ENCODE measurements at regions not wholly inside any gene's neighbourhood (a gene's known extent, or its start where the extent isn't known, plus 50 kb on each side); places are given as distances from the start of the nearest gene placed in this dataset.

DNA sequence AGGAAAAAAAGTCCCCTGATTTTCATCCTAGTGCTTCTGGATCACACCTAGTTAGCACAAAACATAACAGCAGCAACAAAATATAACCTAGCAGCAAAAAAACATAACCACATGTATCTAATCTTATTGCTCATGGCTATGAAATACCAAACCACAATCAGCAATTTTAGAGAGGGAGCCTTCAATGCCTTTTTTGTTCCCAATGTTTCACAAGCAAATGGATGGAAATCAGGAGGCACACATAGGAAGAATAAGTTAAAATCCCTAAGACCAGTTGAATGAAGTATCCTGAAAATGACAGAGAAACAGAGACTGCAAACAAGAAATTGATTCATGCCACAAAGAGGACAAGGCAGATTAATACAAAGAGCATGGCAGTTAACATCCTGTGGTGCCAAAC is 361.6 kb downstream of the GPM6A start:
- DNase-seq, result no peak

DNA sequence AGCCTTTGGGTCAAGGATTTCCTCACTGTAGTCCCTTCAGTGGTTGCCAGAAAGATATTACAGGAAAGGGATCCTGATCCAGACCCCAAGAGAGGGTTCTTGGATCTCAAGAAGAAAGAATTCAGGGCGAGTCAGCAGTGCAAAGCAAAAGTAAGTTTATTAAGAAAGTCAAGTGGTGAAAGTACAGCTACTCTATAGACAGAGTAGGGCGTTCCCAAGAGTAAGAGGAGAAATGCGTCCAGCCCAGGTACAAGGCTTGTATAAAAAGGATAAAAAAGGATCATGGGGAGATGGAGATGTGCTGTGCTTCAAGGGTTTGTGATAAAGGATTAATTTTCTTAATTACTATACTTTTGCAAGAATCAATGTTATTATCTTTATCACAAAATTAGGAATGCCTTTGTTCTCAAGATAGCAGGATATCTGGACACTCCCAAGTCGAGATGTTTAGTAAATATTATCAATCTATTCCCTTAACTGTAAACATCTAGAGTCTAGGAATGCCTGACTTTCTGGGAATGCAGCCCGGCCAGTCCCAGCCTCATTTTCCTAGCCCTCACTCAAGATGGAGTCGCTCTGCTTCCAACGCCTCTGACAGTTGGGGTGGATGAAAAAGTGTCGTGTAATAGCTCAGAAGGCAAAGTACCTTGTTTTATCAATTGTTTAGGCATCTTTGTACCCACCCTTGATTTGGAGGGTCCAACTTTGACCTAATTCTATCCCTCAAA is 360.7 kb downstream of the GPM6A start:
- no peak for DNase-seq

DNA sequence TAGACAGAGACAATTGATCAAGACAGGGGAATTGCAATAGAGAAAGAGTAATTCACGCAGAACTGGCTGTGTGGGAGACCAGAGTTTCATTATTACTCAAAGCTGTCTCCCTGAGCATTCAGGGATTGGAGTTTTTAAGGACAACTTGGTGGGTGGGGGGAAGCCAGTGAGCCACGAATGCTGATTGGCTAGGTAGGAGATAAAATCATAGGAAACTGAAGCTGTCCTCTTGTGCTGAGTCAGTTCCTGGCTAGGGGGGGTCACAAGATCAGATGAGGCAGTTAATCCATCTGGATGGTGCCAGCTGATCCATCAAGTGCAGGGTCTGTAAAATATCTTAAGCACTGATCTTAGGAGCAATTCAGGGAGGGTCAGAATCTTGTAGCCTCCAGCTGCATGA is 358.6 kb downstream of the GPM6A start:
- DNase-seq, result no peak

DNA sequence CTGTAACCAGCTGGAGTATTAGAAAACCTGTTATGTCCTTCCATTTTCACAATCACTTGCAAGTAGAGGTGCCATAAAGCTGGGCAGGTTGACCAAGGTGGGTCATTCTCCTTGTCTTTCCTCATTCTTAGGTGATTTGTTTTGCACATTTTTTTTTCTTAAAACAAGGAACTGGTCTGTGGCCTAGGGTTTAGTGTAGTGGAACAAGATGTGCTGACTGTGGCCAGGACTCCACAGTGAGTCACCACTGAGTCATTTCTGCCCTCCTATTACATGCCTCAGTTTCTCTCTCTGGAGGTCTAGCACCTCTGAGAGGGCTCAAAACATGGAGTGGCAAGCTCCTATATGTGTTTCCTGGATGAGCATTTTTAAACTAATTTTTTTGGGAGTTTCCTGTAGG is 355.9 kb downstream of the GPM6A start:
- no peak for DNase-seq

DNA sequence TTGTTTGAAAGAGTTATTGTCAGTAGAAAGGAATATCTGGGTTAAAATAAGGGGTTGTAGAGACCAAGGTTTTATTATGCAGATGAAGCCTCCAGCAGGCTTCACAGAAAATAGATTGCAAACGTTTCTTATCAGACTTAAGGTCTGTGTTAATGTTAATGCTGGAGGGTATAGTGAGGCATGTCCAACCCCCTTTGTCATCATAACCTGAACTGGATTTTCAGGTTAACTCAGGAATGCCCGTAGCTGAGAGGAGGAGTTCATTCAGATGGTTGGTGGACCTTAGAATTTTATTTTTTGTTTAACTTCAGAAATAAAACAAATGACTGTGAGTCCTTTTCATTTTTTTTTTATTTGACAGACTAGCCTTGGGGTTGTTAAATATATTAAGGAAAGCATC is 354.1 kb downstream of the GPM6A start:
- no peak for DNase-seq

DNA sequence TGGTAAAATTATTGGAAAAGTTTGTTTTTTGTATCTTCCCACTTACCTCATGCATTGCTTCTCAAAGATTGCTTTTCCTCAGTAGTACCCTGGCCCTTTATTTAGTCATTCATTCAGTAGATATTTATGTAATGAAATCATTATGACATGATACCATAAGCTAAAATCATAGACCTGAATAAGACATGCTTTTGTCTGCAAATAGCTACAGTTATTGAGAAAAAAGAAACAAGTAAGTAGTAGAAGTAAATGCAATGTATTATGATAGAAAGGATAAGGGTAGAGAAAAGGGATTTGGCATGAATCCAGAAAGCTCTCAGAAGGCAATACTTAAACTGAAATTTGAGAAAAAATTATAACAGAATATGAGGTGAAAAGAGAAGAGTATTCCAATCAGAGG is 352.5 kb downstream of the GPM6A start:
- DNase-seq, result no peak

DNA sequence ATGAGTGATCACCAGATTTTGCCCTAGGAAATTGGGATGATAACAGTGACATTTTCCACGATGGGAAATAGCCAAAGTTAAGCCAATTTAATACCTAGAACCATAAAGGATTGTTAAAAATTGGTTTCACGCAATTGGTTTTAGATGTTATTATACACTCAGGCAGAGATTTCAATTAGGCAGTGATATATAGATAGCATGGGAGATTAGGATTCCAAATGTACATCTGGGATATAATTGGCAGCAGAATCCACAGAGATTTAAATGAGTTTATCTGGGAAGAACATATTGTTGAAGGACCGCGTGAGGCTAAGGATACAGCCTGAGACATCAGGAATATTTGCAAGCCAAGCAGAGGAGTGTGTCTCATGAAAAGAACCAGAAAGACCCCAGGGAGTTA is 351.6 kb downstream of the GPM6A start:
- no peak for DNase-seq

DNA sequence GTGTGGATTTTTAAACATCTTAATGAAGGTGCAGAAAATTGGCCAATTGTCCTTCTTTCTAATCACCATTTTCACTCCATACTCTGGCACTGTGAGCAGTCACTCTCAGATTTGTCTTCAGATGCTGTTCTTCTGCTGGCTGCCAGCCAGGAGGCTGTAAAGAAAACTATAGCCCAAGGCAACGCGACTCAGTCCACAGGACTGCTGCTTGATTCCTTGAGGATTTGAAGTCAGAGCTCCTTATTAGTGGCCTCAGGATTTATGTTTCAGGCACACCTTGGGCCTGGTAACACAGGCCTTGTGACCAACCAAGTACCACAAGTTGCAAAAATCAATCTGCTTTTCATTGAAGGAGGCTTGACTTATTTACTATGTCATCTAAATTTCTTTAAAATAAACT is 342.6 kb downstream of the GPM6A start:
- no peak for DNase-seq

DNA sequence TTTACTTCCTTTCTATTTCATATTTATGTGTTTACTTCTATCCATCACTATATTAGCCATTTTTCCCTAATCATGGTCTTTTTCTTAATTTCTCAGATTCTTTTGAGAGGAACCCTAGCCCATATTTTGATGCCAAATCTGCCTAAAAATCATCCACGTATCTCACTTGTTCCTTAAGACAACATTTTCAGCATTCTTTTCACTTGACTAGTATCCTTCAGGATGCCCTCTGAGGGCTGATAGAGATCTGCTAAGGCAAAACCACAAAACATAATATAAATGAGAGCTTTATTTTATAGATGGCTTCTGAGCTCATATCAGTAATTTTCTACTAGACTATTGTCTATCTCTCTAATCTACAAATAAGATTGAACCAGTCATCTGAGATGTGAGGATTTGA is 341.9 kb downstream of the GPM6A start:
- DNase-seq, result no peak

DNA sequence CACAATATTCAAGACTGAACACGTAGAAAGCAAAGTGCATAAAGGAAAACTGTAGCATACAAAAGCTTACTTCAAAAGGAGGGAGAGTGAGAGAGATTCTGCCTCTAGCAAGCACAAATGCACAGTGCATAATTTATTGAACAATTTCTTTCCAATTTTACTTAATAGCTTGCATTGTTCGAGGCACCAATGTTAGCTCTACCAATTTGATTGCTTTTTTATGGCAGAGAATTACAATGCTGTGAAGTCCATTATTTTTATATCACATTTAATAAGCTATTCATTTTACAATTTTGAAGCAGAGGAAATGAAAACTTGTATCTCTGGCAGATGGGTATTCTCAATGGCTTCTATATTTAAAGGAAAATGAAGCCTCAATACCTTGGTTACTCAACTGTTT is 331.7 kb downstream of the GPM6A start:
- DNase-seq, result no peak

DNA sequence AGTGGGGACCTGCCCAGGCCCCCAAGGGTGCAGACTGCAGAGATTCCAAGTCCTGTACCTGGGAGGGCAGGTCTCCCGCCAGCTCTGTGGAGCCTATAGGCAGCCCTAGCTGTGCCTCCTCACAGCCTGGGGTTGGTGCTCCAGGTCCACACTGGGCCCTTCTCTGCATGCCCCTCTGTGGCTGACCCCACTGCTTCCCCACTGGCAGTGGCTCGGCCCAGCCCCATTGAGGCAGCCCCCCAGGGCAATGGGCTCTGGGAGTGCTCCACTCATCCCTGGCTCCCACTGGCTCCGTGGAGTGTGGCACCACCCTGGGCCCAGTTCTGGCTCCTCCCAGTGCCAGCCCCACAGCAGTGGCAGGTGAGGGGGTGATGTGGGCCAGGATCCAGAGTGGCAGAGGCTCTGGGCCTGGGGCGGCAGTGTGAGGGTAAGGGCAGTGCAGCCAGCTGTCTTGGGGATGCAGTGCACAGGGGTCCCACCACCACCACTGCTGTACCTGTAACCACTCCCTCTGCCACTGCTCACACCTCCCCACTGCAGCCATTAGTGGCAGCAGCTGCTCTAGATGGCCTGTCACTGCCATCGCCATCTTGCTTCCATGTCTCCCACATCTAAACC is 312.2 kb downstream of the GPM6A start:
- DNase-seq, result no peak

DNA sequence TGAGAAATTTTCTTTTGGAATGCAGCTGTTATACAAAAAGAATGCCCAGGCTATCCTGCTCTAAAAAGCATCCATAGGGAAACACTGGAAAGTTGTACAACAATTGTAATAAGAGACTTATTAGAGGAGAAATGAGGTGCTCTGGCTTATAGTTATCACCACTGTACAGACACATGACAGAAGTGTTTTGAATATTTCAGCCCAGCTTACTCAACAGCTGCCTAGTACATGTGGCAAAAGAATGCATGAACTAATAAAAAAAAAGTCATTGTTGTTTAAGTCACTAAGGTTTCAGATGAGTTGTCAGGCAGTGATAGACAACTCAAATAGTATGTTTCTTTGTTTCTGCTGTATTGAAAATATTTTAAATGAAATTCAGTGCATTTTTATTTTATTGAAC is 307.7 kb downstream of the GPM6A start:
- no peak for DNase-seq

DNA sequence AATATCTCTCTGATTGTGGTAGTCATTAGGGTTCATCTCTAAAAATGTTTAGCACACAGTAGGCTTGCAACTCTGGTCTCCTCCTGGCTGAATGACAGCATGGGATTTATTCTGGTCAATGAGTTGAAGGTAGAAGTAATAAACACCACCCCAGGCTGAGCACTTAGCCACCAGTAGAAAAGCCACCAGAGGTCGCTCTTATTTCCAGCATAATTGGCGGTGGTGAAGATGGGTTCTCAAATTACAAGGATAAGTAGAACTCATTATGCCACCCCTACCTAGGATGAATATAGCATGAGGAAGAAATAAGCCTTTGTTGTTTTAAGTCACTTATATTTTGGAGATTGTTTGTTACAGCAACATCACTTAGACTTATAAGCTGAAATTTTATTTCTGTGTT is 302.7 kb downstream of the GPM6A start:
- peak; percentile 16 to 61 for DNase-seq

DNA sequence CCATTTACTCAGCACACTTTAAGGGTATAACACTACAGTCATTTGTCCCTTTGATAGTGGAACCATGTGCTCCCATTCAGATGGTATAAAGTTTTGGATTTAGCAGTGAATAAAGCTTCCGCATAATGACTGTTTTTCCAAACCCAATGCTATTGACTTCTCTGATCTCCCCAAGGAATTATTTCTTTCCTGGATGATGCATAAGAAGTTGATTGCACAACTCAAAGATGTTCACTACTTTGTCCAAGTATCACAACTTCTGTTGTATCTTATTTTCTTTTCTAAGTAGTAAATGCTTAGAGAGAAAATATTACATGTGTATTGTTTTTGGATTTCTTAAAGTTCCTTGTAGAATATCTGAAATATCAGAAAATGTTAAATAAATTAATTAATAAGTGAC is 300.2 kb downstream of the GPM6A start:
- DNase-seq, result no peak

DNA sequence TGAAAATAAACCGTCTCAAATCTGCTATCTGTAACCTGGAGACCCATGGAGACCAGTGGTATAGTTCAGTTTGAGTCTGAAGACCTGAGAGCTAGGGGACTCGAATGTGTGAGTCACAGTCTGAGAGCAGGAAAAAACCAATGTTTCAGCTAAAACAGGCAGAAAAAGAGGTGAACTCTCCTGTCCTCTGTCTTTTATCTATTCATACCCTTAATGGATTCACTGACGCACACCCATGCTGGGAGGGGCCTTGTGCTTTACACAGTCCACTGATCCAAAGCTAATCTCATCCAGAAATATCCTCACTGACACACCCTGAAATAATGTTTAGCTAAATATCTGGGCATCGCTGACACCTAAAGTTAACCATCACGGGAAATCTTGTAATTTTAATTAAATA is 297.9 kb downstream of the GPM6A start:
- DNase-seq, result no peak

DNA sequence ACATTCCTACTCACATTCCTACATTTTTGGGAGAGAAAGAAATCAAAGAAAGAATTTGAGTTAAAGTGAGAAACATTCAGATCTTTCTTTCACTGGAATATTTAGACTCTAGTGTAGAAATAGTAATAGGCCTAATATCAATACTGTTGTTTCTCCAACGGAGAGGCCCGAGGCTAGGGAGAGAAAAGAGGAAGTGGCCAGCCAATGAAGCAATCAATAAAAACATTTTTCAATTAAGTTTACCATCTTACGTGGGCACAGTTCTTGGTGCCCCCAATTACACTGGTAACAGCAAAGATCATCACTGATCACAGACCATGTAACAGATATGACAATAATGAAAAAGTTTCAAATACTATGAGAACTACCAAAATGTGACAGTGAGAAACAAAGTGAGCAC is 281.4 kb downstream of the GPM6A start:
- no peak for DNase-seq

DNA sequence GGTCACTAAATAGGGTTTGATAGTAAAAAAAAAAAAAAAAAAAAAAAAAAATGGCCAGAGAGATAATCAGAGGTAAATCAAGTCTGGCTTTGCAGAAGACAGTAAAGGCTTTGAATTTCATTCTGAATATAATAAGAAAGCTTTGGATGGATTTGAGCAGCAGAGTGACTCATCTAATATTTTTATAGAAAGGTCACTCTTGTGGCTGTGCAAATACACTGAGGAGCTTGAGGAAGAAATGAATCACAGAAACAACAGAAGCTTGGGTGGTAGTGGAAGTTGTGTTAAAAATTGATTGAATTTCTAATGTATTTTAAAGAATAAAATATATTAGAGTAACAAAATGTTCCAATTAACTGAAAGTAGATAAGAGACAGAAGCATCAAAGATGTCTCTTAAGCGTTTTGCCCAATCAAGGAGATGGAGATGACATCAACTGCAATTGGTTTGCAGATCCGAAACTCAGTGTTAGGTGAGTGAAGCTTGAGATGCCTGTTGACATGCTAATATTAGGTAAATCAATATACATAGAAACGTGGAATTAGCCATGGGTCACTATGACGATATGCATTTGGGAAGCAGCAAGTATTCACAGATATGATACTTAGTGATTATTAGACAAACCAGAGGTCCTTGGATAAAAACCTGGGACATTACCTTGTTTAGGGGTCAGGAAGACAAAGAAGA is 280.5 kb downstream of the GPM6A start:
- DNase-seq, result no peak

DNA sequence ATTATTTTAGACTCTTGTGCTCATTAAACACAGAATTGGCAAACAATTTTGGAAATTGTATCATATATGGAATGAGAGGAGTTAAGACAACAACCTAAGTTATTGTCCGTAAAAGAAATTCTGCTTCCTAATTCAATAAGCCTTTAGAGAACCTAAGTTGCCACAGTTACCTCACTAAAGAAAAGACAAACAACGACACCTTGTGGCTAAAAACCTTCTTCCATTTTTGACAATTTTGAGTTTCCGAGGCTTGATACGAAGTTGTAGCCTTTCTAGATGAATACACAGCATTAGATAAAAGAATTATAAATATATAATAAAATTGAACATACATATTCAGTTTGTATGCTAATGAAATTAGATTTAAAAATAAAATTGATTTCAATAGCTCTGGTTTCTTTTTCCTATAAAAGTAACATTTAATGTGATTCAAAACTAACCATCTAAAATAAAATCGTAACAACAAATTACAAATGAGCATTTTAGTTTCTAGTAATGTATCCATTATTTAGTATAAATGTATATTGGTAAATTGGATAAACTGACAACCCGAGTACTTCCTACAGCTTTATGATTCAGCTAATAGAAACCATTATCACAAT is 275.1 kb downstream of the GPM6A start:
- DNase-seq, result peak in 1 of 2 experiments; percentile 65

DNA sequence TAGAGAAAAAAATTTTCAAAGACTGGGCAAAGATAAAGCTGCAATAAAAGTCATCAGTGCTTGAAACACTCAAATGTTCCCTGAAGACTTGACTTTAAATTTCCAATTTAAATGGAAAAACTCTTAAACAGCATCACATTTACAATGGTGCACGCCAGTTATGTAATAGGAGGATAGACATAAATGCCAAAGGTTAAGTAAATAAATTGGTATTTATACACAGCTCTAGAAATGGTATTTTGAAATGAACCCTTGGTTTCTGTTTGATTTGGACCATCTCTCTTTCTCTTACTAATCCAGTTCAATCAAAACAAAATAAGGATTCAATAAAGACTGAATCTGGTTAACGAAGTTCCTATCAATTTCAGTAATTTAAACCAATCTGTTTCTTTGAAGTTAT is 272.6 kb downstream of the GPM6A start:
- no peak for DNase-seq

DNA sequence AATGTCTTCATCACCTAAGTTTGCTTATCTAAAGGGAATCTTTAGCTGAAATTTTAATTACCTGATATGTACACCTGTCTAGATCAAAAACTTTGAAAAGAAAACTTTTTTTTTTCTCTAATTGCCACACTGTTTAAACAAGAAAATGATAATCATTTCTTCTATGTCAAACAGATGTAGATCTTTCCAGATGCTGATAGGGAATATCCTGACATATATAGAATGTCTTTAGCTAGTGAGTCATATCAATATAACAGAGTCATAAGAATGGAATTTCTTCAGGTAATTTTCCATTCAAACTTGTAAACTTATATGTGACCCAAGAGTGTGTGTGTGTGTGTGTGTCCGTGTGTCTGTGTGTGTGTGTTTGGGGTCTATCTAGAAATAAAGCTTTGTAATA is 271.9 kb downstream of the GPM6A start:
- no peak for DNase-seq

DNA sequence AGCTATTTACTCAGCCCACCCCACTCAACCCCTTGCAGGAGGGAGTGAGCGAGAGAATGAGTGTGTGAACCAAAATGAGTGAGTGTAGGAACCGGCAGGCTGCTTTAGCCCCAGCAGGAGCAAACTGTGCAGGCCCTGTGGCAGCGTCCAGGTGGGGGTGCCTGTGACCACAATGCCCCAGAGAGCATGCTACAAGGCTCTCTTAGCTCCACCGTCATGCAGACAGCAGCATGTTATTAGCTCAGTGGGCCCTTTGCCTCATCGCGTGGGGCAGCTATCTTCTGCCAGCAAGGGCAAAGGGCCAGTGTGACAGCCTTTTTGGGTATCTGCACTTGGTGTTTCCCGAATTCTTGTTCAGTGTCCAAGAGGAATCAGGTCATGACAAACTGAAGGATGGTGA is 271.3 kb downstream of the GPM6A start:
- DNase-seq, result no peak

DNA sequence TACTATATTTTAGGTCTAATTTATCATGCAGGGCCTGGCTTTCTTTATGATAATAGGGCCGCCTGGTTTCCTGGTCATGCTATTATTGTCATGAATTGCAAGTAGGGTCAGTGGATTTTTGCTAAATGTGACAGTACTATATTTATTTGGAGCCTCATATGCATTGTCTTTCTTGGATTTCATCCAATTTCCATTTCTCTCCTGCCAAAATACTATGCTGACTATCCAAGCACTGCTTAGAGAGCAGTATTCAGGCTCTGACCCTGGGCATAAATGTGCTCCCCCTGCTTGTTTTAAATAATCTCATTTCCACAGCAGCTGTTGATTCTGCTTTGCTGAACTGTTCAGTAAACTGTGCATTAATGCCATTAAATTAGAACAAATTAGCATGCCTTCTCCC is 269.3 kb downstream of the GPM6A start:
- DNase-seq, result peak; percentile 51 to 76

DNA sequence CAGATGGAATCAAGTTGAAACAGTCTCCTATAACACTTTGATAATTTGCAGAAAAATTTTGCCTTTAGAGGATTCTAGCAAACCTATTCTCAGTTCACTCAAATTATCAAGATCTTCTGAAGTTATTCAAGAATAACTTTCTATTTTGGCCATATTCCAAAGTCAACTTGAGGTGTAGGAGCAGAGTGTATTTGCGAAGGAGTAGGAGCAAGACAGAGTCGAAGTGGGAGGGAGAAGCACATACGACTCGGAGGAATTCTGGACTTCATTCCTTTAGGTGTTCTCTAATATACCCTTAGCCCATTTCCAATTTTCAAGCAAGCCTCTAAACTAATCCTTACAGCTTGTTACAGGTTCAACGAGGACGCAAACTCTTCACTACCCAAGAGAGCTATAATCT is 252.9 kb downstream of the GPM6A start:
- no peak for DNase-seq

DNA sequence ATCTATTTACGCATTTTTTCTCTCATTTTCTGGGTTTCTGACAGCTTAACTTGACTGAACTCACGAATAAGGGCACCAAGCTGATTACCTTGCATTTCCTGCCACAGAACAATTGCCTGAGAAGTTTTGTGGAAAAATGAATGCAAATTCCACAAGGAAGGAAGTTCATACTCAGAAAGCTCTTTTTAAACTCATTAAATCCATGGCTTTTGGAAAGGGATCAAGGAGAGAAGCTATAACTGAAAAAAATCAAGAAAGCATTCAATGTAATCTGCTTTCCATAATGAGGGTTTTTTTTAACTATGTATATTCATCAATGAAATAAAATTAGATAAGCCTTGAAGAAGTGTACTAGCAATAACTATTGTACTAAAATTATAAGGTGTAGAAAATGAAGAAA is 252.5 kb downstream of the GPM6A start:
- DNase-seq, result no peak

All from NCI-H446 (cell line).